H1 (cell line): ENCODE measurements at regions not wholly inside any gene's neighbourhood (a gene's known extent, or its start where the extent isn't known, plus 50 kb on each side); places are given as distances from the start of the nearest gene placed in this dataset.

Experiments
- CTCF ChIA-PET: fragments of 300-600 bp; sonication (Branson Sonifier 250); formaldehyde crosslinking; loops from one replicate; lab custom pipeline; 2021; ENCODE audit not compliant: partially characterized antibody; lab: Charles Lee
- POLR2A ChIA-PET: fragments of 300-600 bp; sonication (Branson Sonifier 250); formaldehyde crosslinking; loops from one replicate; lab custom pipeline; 2021; ENCODE audit warnings: inconsistent platforms; ENCODE audit not compliant: partially characterized antibody; lab: Charles Lee
- DNase-seq, 2 experiments: peaks; one replicate each; pipeline versions ENCODE4 v3.0.0 to v3.0.0-alpha.2; 2010 to 2022; ENCODE audit warnings: low spot score in 2 of 2, low read depth in 1 of 2, mixed read lengths in 1 of 2
- FAIRE-seq: peaks from 2 replicates; lab custom pipeline; 2011; peaks lifted over from hg19 to GRCh38; lab: Jason Lieb, UNC
- H2AFZ ChIP-seq: 2 replicates; pipeline ENCODE4 v1.8.1; 2012; ENCODE audit warnings: low read length, inconsistent platforms
- H2AK5ac ChIP-seq: 2 replicates; pipeline ENCODE4 v1.6.1; 2013; ENCODE audit warnings: low read depth, low read length
- H2BK120ac ChIP-seq: replicated peaks from 2 replicates; pipeline ENCODE3; 2013; ENCODE audit warnings: low read depth, low read length, inconsistent platforms
- H2BK12ac ChIP-seq: 2 replicates; pipeline ENCODE4 v1.6.1; 2013; ENCODE audit warnings: low read depth, low read length
- H2BK15ac ChIP-seq: 2 replicates; pipeline ENCODE4 v1.6.1; 2013; ENCODE audit warnings: low read length
- H2BK20ac ChIP-seq: 2 replicates; pipeline ENCODE4 v1.6.1; 2013; ENCODE audit warnings: low read length
- H2BK5ac ChIP-seq: 2 replicates; pipeline ENCODE4 v1.6.1; 2013; ENCODE audit warnings: low read depth, low read length
- H3K14ac ChIP-seq: 2 replicates; pipeline ENCODE4 v1.6.1; 2013; ENCODE audit warnings: inconsistent platforms; ENCODE audit not compliant: insufficient read length
- H3K18ac ChIP-seq: 2 replicates; pipeline ENCODE4 v1.6.1; 2013; ENCODE audit warnings: low read length; ENCODE audit errors: extremely low read depth
- H3K23ac ChIP-seq: 2 replicates; pipeline ENCODE4 v1.6.1; 2013; ENCODE audit warnings: inconsistent platforms; ENCODE audit not compliant: insufficient read length
- H3K23me2 ChIP-seq: 2 replicates; pipeline ENCODE4 v1.6.1; 2013; ENCODE audit warnings: low read depth, low read length
- H3K27ac ChIP-seq: 2 replicates; pipeline ENCODE4 v1.6.1; 2011; ENCODE audit warnings: low read depth, low read length, inconsistent platforms
- H3K27me3 ChIP-seq, 4 experiments: replicated peaks in 1 of 4; 1 replicate in 1 of 4; 2 replicates in 3 of 4; pipeline versions ENCODE4 v1.6.1 to v1.8.1; 2011 to 2013; ENCODE audit warnings: low read length in 3 of 4, mild to moderate bottlenecking in 3 of 4, inconsistent platforms in 2 of 4, mixed read lengths in 2 of 4, moderate library complexity in 1 of 4; ENCODE audit not compliant: control insufficient read depth in 3 of 4, insufficient read depth in 3 of 4; ENCODE audit errors: extremely low read depth in 1 of 4
- H3K36me3 ChIP-seq, 4 experiments: 2 replicates each; pipeline versions ENCODE4 v1.6.1 to v1.8.1; 2011 to 2013; ENCODE audit warnings: mild to moderate bottlenecking in 4 of 4, low read length in 3 of 4, moderate library complexity in 2 of 4, control low read depth in 1 of 4, inconsistent platforms in 1 of 4; ENCODE audit not compliant: insufficient read depth in 4 of 4, control insufficient read depth in 2 of 4
- H3K4ac ChIP-seq: replicated peaks from 2 replicates; pipeline ENCODE3; 2013; ENCODE audit warnings: low read length, low read depth, mixed read lengths, inconsistent platforms; ENCODE audit not compliant: insufficient read length
- H3K4me1 ChIP-seq, 4 experiments: replicated peaks in 1 of 4; 1 replicate in 1 of 4; 2 replicates in 3 of 4; pipeline versions ENCODE4 v1.6.1 to v1.8.1; 2011 to 2013; ENCODE audit warnings: low read length in 3 of 4, inconsistent platforms in 2 of 4, mixed read lengths in 1 of 4; ENCODE audit not compliant: insufficient read depth in 4 of 4, control insufficient read depth in 3 of 4
- H3K4me2 ChIP-seq, 2 experiments: 2 replicates each; pipeline versions ENCODE4 v1.6.1 to v1.8.1; 2011 to 2013; ENCODE audit warnings: low read depth in 2 of 2, low read length in 2 of 2, control low read depth in 1 of 2, inconsistent platforms in 1 of 2, mild to moderate bottlenecking in 1 of 2; ENCODE audit not compliant: insufficient read depth in 1 of 2
- H3K4me3 ChIP-seq, 4 experiments: fragments of 200-600, 300-600 bp in 1 of 4; sonication (generic), shearing (Covaris generic), sonication (Bioruptor Twin) in 1 of 4; 2 replicates each; pipeline versions ENCODE4 v1.5.1 to v1.8.1; 2011 to 2016; ENCODE audit warnings: low read length in 4 of 4, low read depth in 3 of 4, control low read depth in 2 of 4, inconsistent platforms in 2 of 4, mild to moderate bottlenecking in 2 of 4, mixed read lengths in 1 of 4, moderate library complexity in 1 of 4; ENCODE audit not compliant: insufficient read depth in 2 of 4; ENCODE audit errors: extremely low read depth in 1 of 4
- H3K56ac ChIP-seq: replicated peaks from 2 replicates; pipeline ENCODE3; 2013; ENCODE audit warnings: low read depth, mild to moderate bottlenecking, mixed read lengths, low read length, inconsistent platforms; ENCODE audit not compliant: insufficient read length
- H3K79me1 ChIP-seq: 2 replicates; pipeline ENCODE4 v1.6.1; 2013; ENCODE audit warnings: low read depth, low read length, control low read depth
- H3K79me2 ChIP-seq, 2 experiments: 2 replicates each; pipeline versions ENCODE4 v1.6.1 to v1.8.1; 2012 to 2013; ENCODE audit warnings: low read length in 2 of 2, mild to moderate bottlenecking in 2 of 2, inconsistent platforms in 1 of 2; ENCODE audit not compliant: insufficient read depth in 2 of 2, control insufficient read depth in 1 of 2
- H3K9ac ChIP-seq, 4 experiments: replicated peaks in 1 of 4; 1 replicate in 1 of 4; 2 replicates in 3 of 4; pipeline versions ENCODE4 v1.6.1 to v1.8.1; 2011 to 2013; ENCODE audit warnings: low read depth in 3 of 4, low read length in 3 of 4, control low read depth in 2 of 4, mild to moderate bottlenecking in 2 of 4, moderate library complexity in 2 of 4, inconsistent platforms in 1 of 4; ENCODE audit errors: extremely low read depth in 1 of 4
- H3K9me3 ChIP-seq, 2 experiments: 2 replicates each; pipeline versions ENCODE4 v1.6.1 to v1.8.1; 2012 to 2013; ENCODE audit warnings: mild to moderate bottlenecking in 2 of 2, moderate library complexity in 2 of 2, control low read depth in 1 of 2, inconsistent platforms in 1 of 2, low read depth in 1 of 2, low read length in 1 of 2, mixed read lengths in 1 of 2; ENCODE audit not compliant: insufficient read depth in 2 of 2
- H4K20me1 ChIP-seq, 2 experiments: replicated peaks in 1 of 2; 2 replicates each; pipeline versions ENCODE3 to v1.8.1; 2011 to 2013; ENCODE audit warnings: inconsistent platforms in 2 of 2, low read length in 2 of 2, mild to moderate bottlenecking in 1 of 2; ENCODE audit not compliant: insufficient read depth in 2 of 2, control insufficient read depth in 1 of 2
- H4K5ac ChIP-seq: 2 replicates; pipeline ENCODE4 v1.6.1; 2013; ENCODE audit warnings: low read length, low read depth, mixed read lengths, inconsistent platforms; ENCODE audit not compliant: insufficient read length
- H4K8ac ChIP-seq: 2 replicates; pipeline ENCODE4 v1.8.0; 2013; ENCODE audit warnings: mild to moderate bottlenecking, moderate library complexity, low read length, inconsistent platforms; ENCODE audit not compliant: insufficient read depth; ENCODE audit errors: extremely low read depth
- H4K91ac ChIP-seq: replicated peaks from 2 replicates; pipeline ENCODE3; 2013; ENCODE audit warnings: low read length, mixed read lengths, inconsistent platforms; ENCODE audit not compliant: insufficient read length
- BACH1 ChIP-seq: IDR thresholded peaks from 2 replicates; pipeline ENCODE4 v1.6.1; 2012; ENCODE audit warnings: low read length, improper control_type of control experiment
- CEBPB ChIP-seq: IDR thresholded peaks from 2 replicates; pipeline ENCODE4 v1.6.1; 2012; ENCODE audit warnings: low read depth, low read length
- CHD1 ChIP-seq: IDR thresholded peaks from 2 replicates; pipeline ENCODE4 v1.6.1; 2012; ENCODE audit warnings: low read depth, low read length, improper control_type of control experiment
- GABPA ChIP-seq: IDR thresholded peaks from 2 replicates; pipeline ENCODE4 v1.6.1; 2011; ENCODE audit warnings: mild to moderate bottlenecking, low read length, moderate library complexity, borderline replicate concordance; ENCODE audit not compliant: insufficient read depth
- GTF2F1 ChIP-seq: IDR thresholded peaks from 2 replicates; pipeline ENCODE4 v1.6.1; 2012; ENCODE audit warnings: low read depth, low read length, improper control_type of control experiment, borderline replicate concordance
- HDAC2 ChIP-seq, 2 experiments: fragments of 300-600 bp in 1 of 2; sonication (generic) in 1 of 2; IDR thresholded peaks; 2 replicates each; pipeline ENCODE4 v1.6.1; 2011 to 2012; ENCODE audit warnings: low read depth in 2 of 2, low read length in 2 of 2, mild to moderate bottlenecking in 2 of 2, moderate library complexity in 2 of 2, borderline replicate concordance in 1 of 2, inconsistent platforms in 1 of 2
- KDM1A ChIP-seq: fragments of 200-600, 300-600 bp; sonication (generic); IDR thresholded peaks from 2 replicates; pipeline ENCODE4 v1.7.1; 2016; ENCODE audit warnings: mild to moderate bottlenecking, low read length, borderline replicate concordance
- KDM5A ChIP-seq: fragments of 200-600 bp; IDR thresholded peaks from 2 replicates; pipeline ENCODE4 v1.7.1; 2012; ENCODE audit warnings: mild to moderate bottlenecking, low read length, inconsistent platforms, mixed read lengths
- RAD21 ChIP-seq, 2 experiments: IDR thresholded peaks in 1 of 2; conservative IDR thresholded peaks in 1 of 2; 2 replicates each; pipeline ENCODE4 v1.6.1; 2011; ENCODE audit warnings: low read depth in 2 of 2, low read length in 2 of 2, improper control_type of control experiment in 1 of 2, inconsistent platforms in 1 of 2, mild to moderate bottlenecking in 1 of 2, moderate library complexity in 1 of 2
- RBBP5 ChIP-seq: IDR thresholded peaks from 2 replicates; pipeline ENCODE4 v1.7.1; 2012; ENCODE audit warnings: low read depth, mild to moderate bottlenecking, inconsistent platforms, low read length, moderate library complexity, borderline replicate concordance
- RNF2 ChIP-seq: fragments of 200-900, 300-1000 bp; sonication (generic); IDR thresholded peaks from 2 replicates; pipeline ENCODE4 v1.7.1; 2016; ENCODE audit warnings: borderline replicate concordance, low read depth, mild to moderate bottlenecking, antibody characterized with exemption, low read length; ENCODE audit not compliant: poor library complexity, severe bottlenecking; ENCODE audit errors: missing control alignments
- SAP30 ChIP-seq: fragments of 300-600 bp; sonication (generic); IDR thresholded peaks from 2 replicates; pipeline ENCODE4 v1.7.1; 2012; ENCODE audit warnings: low read length, moderate library complexity, mild to moderate bottlenecking, inconsistent platforms; ENCODE audit not compliant: insufficient read depth, insufficient replicate concordance
- SIX5 ChIP-seq: IDR thresholded peaks from 2 replicates; pipeline ENCODE4 v1.6.1; 2011; ENCODE audit warnings: mild to moderate bottlenecking, low read depth, low read length
- SRF ChIP-seq: IDR thresholded peaks from 2 replicates; pipeline ENCODE4 v1.6.1; 2011; ENCODE audit warnings: mild to moderate bottlenecking, low read depth, low read length, moderate library complexity
- WGBS, 2 experiments: shearing (Covaris generic) in 1 of 2; methylation state at CpG; one replicate each; pipeline versions ENCODE4 v1.1.6 to v1.1.7; 2013 to 2015; ENCODE audit warnings: low lambda C conversion rate in 2 of 2, mixed read lengths in 2 of 2, inconsistent platforms in 1 of 2, low coverage in 1 of 2, missing lambda C conversion rate in 1 of 2; ENCODE audit not compliant: insufficient replicate concordance in 2 of 2, insufficient coverage in 1 of 2, insufficient read length in 1 of 2; ENCODE audit errors: extremely low coverage in 1 of 2, missing lambda C conversion rate in 1 of 2; 5-methylcytosine and 5-hydroxymethylcytosine counted together

DNA sequence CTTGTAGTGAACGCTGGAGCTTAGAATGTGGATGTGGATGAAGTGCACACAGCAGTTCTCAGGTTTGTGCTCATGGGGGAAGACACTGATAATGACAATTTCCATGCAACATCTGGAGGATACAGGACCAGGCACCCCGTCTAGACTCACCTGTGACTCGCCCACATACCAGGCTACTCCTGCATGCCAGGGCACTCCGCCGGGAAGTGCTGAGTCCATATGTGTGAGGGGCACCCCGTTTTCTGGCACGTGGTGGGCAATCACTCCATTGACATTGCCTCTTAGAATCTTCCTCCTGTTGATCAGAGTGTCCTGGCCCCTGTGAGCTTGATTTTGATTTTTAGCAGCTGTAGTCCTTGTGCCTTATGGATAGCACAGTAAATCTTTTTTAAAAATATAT lies 90.9 kb upstream of the LRPAP1 start:
- Histone ChIP-seq H3K56ac (no peak overlapping the region), H3K14ac (no peak overlapping the region), H3K4me1 (peaks cover 0 to 6% (median under 1%) of the 10 kb centered on the region in 4 experiments; a peak in 2 of 7 replicates), H3K9ac (no peak overlapping the region), H3K23ac (no peak overlapping the region), H2BK15ac (no peak overlapping the region), H3K79me1 (no peaks in the 10 kb centered on the region), H3K23me2 (no peaks in the 10 kb centered on the region; the same call in 1 of the 2 replicates), H4K8ac (no peak overlapping the region), H3K79me2 (no peaks in the 10 kb centered on the region), H2BK120ac (no peak overlapping the region), H3K18ac (no peak overlapping the region), H2AK5ac (no peak overlapping the region), H4K20me1 (no peaks in the 10 kb centered on the region), H3K27ac (no peak overlapping the region), H4K91ac (no peak overlapping the region), H3K9me3 (no peaks in the 10 kb centered on the region), H2AFZ (no peak overlapping the region), H3K36me3 (no peaks in the 10 kb centered on the region), H3K4ac (no peak overlapping the region), H2BK20ac (no peak overlapping the region), H2BK5ac (no peak overlapping the region), H3K4me2 (no peak overlapping the region), H2BK12ac (no peak overlapping the region), H3K27me3 (no peaks in the 10 kb centered on the region), H4K5ac (no peak overlapping the region), H3K4me3 (no peak overlapping the region)
- ChIA-PET POLR2A (no interaction called here), CTCF (interaction anchor here (0.6 kb wide), 1 partner anchor 272 kb away, joined by 4 read pairs; no protein-coding TSS in a partner anchor)
- 81% methylated on average over 7 of the region's 7 CpGs; no CpG with 5 or more reads in 1 of the 2 experiments for WGBS, 2 experiments
- FAIRE-seq, result no peak
- no peak for DNase-seq
- TF ChIP-seq BACH1, result no peak
- TF ChIP-seq RAD21 (IDR thresholded peaks at IDR 0.05 in 1 of 2, conservative IDR thresholded peaks at IDR 0.05 in 1 of 2; ENCODE audit: low read depth in 2 of 2, low read length in 2 of 2), result no peak
- TF ChIP-seq KDM5A, result no peak
- no peak for TF ChIP-seq RBBP5
- no peak for TF ChIP-seq CHD1
- no peak for TF ChIP-seq CEBPB
- TF ChIP-seq RNF2, result no peak
- TF ChIP-seq SRF, result no peak
- TF ChIP-seq KDM1A, result no peak
- TF ChIP-seq GABPA, result no peak
- TF ChIP-seq SAP30, result no peak
- no peak for TF ChIP-seq HDAC2 (IDR thresholded peaks at IDR 0.05; ENCODE audit: borderline replicate concordance in 1 of 2, low read depth in 2 of 2, low read length in 2 of 2)
- TF ChIP-seq SIX5, result no peak
- no peak for TF ChIP-seq GTF2F1
